IMR-90 (cell line): ENCODE measurements at regions not wholly inside any gene's neighbourhood (a gene's known extent, or its start where the extent isn't known, plus 50 kb on each side); places are given as distances from the start of the nearest gene placed in this dataset.

Source experiments
- ATAC-seq: fragments of 200-7000 bp; cut with Tn5 transposase; 2 replicates; pipeline ENCODE4 v1.9.1; 2020; ENCODE audit warnings: low read depth, mild to moderate bottlenecking, moderate library complexity
- BruUV-seq: library from RNA; stranded (reverse); fragments of 400-500 nt; replicated peaks from 2 replicates; lab custom pipeline; 2021; lab: Mats Ljungman, UMichigan
- CTCF ChIA-PET: fragments of 300-600 bp; formaldehyde crosslinking; extraction: SDS; loops from one replicate; lab custom pipeline; 2021; ENCODE audit warnings: antibody characterized with exemption; lab: Yijun Ruan, JAX
- POLR2A ChIA-PET: fragments of 300-600 bp; sonication (Branson Sonifier 250); formaldehyde crosslinking; loops from one replicate; lab custom pipeline; 2022; ENCODE audit warnings: antibody characterized with exemption; ENCODE audit not compliant: unreplicated experiment; lab: Charles Lee
- DNase-seq: peaks from one replicate; pipeline ENCODE4 v3.0.0; 2013
- H2AFZ ChIP-seq: replicated peaks from 2 replicates; pipeline ENCODE3; 2013; ENCODE audit warnings: low read length, mild to moderate bottlenecking; ENCODE audit not compliant: poor library complexity
- H2AK5ac ChIP-seq: 2 replicates; pipeline ENCODE4 v1.6.1; 2013; ENCODE audit warnings: low read depth, low read length, inconsistent platforms
- H2AK9ac ChIP-seq: replicated peaks from 2 replicates; pipeline ENCODE3; 2013; ENCODE audit warnings: mild to moderate bottlenecking, low read depth, low read length, moderate library complexity; ENCODE audit not compliant: poor library complexity
- H2BK120ac ChIP-seq: 2 replicates; pipeline ENCODE4 v1.6.1; 2013; ENCODE audit warnings: low read depth, low read length, inconsistent platforms
- H2BK15ac ChIP-seq: 3 replicates; pipeline ENCODE4 v1.6.1; 2013; ENCODE audit warnings: low read depth, low read length, inconsistent platforms
- H2BK20ac ChIP-seq: 2 replicates; pipeline ENCODE4 v1.6.1; 2013; ENCODE audit warnings: low read depth, mild to moderate bottlenecking, inconsistent platforms, low read length, moderate library complexity
- H2BK5ac ChIP-seq: 2 replicates; pipeline ENCODE4 v1.6.1; 2013; ENCODE audit warnings: mild to moderate bottlenecking, low read depth, low read length, inconsistent platforms; ENCODE audit not compliant: poor library complexity, severe bottlenecking
- H3K14ac ChIP-seq: replicated peaks from 2 replicates; pipeline ENCODE4 v1.6.1; 2013; ENCODE audit warnings: low read depth, low read length, inconsistent platforms
- H3K18ac ChIP-seq: 2 replicates; pipeline ENCODE4 v1.6.1; 2013; ENCODE audit warnings: low read depth, low read length, control low read depth
- H3K23ac ChIP-seq: 2 replicates; pipeline ENCODE4 v1.6.1; 2013; ENCODE audit warnings: low read depth, low read length, inconsistent platforms
- H3K27ac ChIP-seq: 2 replicates; pipeline ENCODE4 v1.5.1; 2013; ENCODE audit warnings: mild to moderate bottlenecking, control low read depth, low read length; ENCODE audit not compliant: insufficient read depth
- H3K27me3 ChIP-seq: 2 replicates; pipeline ENCODE4 v1.6.1; 2013; ENCODE audit warnings: low read length; ENCODE audit not compliant: control insufficient read depth, insufficient read depth
- H3K36me3 ChIP-seq: 2 replicates; pipeline ENCODE4 v1.6.1; 2013; ENCODE audit warnings: low read length, mixed read lengths; ENCODE audit not compliant: control insufficient read depth, insufficient read depth
- H3K4ac ChIP-seq: 2 replicates; pipeline ENCODE4 v1.6.1; 2013; ENCODE audit warnings: low read depth, low read length, inconsistent platforms
- H3K4me1 ChIP-seq: 2 replicates; pipeline ENCODE4 v1.6.1; 2013; ENCODE audit warnings: low read length, mixed read lengths; ENCODE audit not compliant: control insufficient read depth, insufficient read depth
- H3K4me2 ChIP-seq: 2 replicates; pipeline ENCODE4 v1.6.1; 2013; ENCODE audit warnings: low read depth, mild to moderate bottlenecking, control low read depth, low read length, moderate library complexity
- H3K4me3 ChIP-seq: 2 replicates; pipeline ENCODE4 v1.5.1; 2013; ENCODE audit warnings: low read depth, mild to moderate bottlenecking, control low read depth, low read length, moderate library complexity; ENCODE audit not compliant: insufficient read depth
- H3K56ac ChIP-seq: 2 replicates; pipeline ENCODE4 v1.6.1; 2013; ENCODE audit warnings: low read length, inconsistent platforms; ENCODE audit not compliant: insufficient read depth; ENCODE audit errors: extremely low read depth
- H3K79me1 ChIP-seq, 2 experiments: 2 replicates each; pipeline ENCODE4 v1.6.1; 2013; ENCODE audit warnings: low read length in 2 of 2, inconsistent platforms in 1 of 2, low read depth in 1 of 2
- H3K9ac ChIP-seq: 2 replicates; pipeline ENCODE4 v1.6.1; 2013; ENCODE audit warnings: low read depth, low read length, control low read depth
- H3K9me1 ChIP-seq: 2 replicates; pipeline ENCODE4 v1.6.1; 2013; ENCODE audit warnings: low read length, inconsistent platforms; ENCODE audit not compliant: insufficient read depth
- H3K9me3 ChIP-seq: 2 replicates; pipeline ENCODE4 v1.6.1; 2013; ENCODE audit warnings: low read length; ENCODE audit not compliant: control insufficient read depth, insufficient read depth
- H4K20me1 ChIP-seq: 2 replicates; pipeline ENCODE4 v1.6.1; 2013; ENCODE audit warnings: low read length, inconsistent platforms; ENCODE audit not compliant: insufficient read depth
- H4K5ac ChIP-seq: 2 replicates; pipeline ENCODE4 v1.6.1; 2013; ENCODE audit warnings: mild to moderate bottlenecking, low read depth, low read length, control low read depth
- H4K8ac ChIP-seq, 2 experiments: 2 replicates each; pipeline ENCODE4 v1.6.1; 2013; ENCODE audit warnings: low read depth in 2 of 2, low read length in 2 of 2, control low read depth in 1 of 2, inconsistent platforms in 1 of 2
- H4K91ac ChIP-seq: 2 replicates; pipeline ENCODE4 v1.6.1; 2013; ENCODE audit warnings: low read depth, low read length, inconsistent platforms; ENCODE audit not compliant: insufficient read depth
- BHLHE40 ChIP-seq: fragments of 150-350 bp; IDR thresholded peaks from 2 replicates; pipeline ENCODE4 v1.6.1; 2016; ENCODE audit warnings: mild to moderate bottlenecking, low read depth, low read length
- CHD1 ChIP-seq: IDR thresholded peaks from 2 replicates; pipeline ENCODE4 v1.6.1; 2012; ENCODE audit warnings: low read depth, low read length, improper control_type of control experiment
- FOS ChIP-seq: fragments of 150-350 bp; IDR thresholded peaks from 2 replicates; pipeline ENCODE4 v1.6.1; 2016; ENCODE audit warnings: low read depth, low read length
- RAD21 ChIP-seq: IDR thresholded peaks from 2 replicates; pipeline ENCODE4 v1.6.1; 2012; ENCODE audit warnings: low read length, improper control_type of control experiment
- RFX5 ChIP-seq: IDR thresholded peaks from 2 replicates; pipeline ENCODE4 v1.8.0; 2012; ENCODE audit warnings: low read depth, mild to moderate bottlenecking, low read length, moderate library complexity
- SMC3 ChIP-seq: fragments of 150-350 bp; IDR thresholded peaks from 2 replicates; pipeline ENCODE4 v1.6.1; 2016; ENCODE audit warnings: low read depth, mild to moderate bottlenecking, antibody characterized with exemption, low read length, moderate library complexity
- WGBS, 2 experiments: methylation state at CpG; one replicate each; pipeline versions ENCODE4 v1.1.5 to v1.1.7; 2013; ENCODE audit warnings: missing lambda C conversion rate in 2 of 2; ENCODE audit not compliant: insufficient read length in 1 of 2; ENCODE audit errors: extremely low coverage in 2 of 2; 5-methylcytosine and 5-hydroxymethylcytosine counted together
- dilution Hi-C: fragments of 300-500 bp; cut with HindIII; formaldehyde crosslinking; loops from one replicate; pipeline ENCODE4 v1.14.3; 2018; ENCODE audit warnings: low sequenced_read_pairs; ENCODE audit not compliant: unreplicated experiment
- in situ Hi-C: fragments of 300-500 bp; cut with MboI; formaldehyde crosslinking; loops from 3 replicates; pipeline ENCODE4 v1.14.3; 2019; ENCODE audit warnings: low sequenced_read_pairs, inconsistent platforms, mixed read lengths
- intact Hi-C: fragments of 100-400 bp; cut with micrococcal nuclease; formaldehyde crosslinking; loops from 2 replicates; pipeline ENCODE4 v1.10.0; 2022
- TF ChIP-seq, protein P1 (sequence below): conservative IDR thresholded peaks from 2 replicates; pipeline ENCODE4 v1.5.1; 2012; ENCODE audit warnings: mild to moderate bottlenecking, low read depth, low read length, improper control_type of control experiment
- TF ChIP-seq, protein P2 (sequence below): fragments of 150-350 bp; IDR thresholded peaks from 2 replicates; pipeline ENCODE4 v1.6.1; 2016; ENCODE audit warnings: low read depth, mild to moderate bottlenecking, low read length, moderate library complexity, borderline replicate concordance

DNA sequence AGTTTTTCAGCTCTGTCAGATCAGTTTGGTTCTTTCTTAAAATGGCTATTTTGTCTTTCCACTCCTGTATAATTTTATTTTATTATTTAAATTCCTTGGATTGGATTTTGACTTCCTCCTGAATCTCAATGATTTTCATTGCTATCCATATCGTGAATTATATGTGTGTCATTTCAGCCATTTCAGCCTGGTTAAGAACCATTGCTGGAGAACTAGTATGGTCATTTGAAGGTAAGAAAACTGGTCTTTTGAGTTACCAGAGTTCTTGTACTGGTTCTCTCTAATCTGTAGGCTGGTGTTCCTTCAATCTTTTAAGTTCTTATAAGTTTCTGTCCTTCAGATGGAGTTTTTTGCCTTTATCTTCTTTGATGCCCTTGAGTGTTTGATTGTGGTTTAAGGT lies 815.5 kb downstream of the KLHL13 start:
- Histone ChIP-seq H3K79me1 (no peaks in the 10 kb centered on the region), H3K36me3 (no peaks in the 10 kb centered on the region), H3K4ac (no peak overlapping the region), H4K91ac (no peak overlapping the region), H2AFZ (no peak overlapping the region), H4K8ac (no peak overlapping the region), H3K27ac (no peak overlapping the region), H3K56ac (no peak overlapping the region), H3K27me3 (no peaks in the 10 kb centered on the region), H2AK5ac (no peak overlapping the region), H4K20me1 (no peaks in the 10 kb centered on the region), H3K9me3 (peaks cover 2% of the 10 kb centered on the region; the same call in 1 of the 2 replicates), H3K14ac (no peak overlapping the region), H3K4me1 (no peaks in the 10 kb centered on the region), H2BK20ac (no peak overlapping the region), H3K4me2 (no peak overlapping the region), H2AK9ac (no peak overlapping the region), H3K23ac (no peak overlapping the region), H3K9me1 (no peaks in the 10 kb centered on the region), H2BK120ac (no peak overlapping the region), H3K4me3 (no peak overlapping the region), H2BK5ac (no peak overlapping the region), H3K9ac (no peak overlapping the region), H4K5ac (no peak overlapping the region), H3K18ac (no peak overlapping the region), H2BK15ac (no peak overlapping the region)
- in situ Hi-C loops: no loop called here
- dilution Hi-C loops: no loop called here
- intact Hi-C loops: no loop called here
- ChIA-PET CTCF (no interaction called here), POLR2A (no interaction called here)
- BruUV-seq: no TSS peak
- no peak for TF ChIP-seq FOS
- no peak for TF ChIP-seq BHLHE40
- TF ChIP-seq RFX5: no peak
- no peak for TF ChIP-seq SMC3
- TF ChIP-seq, protein P1, sequence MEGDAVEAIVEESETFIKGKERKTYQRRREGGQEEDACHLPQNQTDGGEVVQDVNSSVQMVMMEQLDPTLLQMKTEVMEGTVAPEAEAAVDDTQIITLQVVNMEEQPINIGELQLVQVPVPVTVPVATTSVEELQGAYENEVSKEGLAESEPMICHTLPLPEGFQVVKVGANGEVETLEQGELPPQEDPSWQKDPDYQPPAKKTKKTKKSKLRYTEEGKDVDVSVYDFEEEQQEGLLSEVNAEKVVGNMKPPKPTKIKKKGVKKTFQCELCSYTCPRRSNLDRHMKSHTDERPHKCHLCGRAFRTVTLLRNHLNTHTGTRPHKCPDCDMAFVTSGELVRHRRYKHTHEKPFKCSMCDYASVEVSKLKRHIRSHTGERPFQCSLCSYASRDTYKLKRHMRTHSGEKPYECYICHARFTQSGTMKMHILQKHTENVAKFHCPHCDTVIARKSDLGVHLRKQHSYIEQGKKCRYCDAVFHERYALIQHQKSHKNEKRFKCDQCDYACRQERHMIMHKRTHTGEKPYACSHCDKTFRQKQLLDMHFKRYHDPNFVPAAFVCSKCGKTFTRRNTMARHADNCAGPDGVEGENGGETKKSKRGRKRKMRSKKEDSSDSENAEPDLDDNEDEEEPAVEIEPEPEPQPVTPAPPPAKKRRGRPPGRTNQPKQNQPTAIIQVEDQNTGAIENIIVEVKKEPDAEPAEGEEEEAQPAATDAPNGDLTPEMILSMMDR: no peak
- TF ChIP-seq, protein P2, sequence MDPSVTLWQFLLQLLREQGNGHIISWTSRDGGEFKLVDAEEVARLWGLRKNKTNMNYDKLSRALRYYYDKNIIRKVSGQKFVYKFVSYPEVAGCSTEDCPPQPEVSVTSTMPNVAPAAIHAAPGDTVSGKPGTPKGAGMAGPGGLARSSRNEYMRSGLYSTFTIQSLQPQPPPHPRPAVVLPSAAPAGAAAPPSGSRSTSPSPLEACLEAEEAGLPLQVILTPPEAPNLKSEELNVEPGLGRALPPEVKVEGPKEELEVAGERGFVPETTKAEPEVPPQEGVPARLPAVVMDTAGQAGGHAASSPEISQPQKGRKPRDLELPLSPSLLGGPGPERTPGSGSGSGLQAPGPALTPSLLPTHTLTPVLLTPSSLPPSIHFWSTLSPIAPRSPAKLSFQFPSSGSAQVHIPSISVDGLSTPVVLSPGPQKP: no peak
- no peak for TF ChIP-seq RAD21
- TF ChIP-seq CHD1: no peak
- ATAC-seq (no peak), DNase-seq (no peak)
- WGBS, 2 experiments: no CpG with 5 or more reads among the region's 1 CpG
